GM21447 (cell line): ENCODE measurements at regions not wholly inside any gene's neighbourhood (a gene's known extent, or its start where the extent isn't known, plus 50 kb on each side); places are given as distances from the start of the nearest gene placed in this dataset.
"Not testable (repeated sequence)": the region's sequence is repeated elsewhere in the genome, so short reads cannot be mapped to it uniquely, and the experiment has no call there.

Experiments used
- ATAC-seq: cut with Tn5 transposase; IDR thresholded peaks from one replicate; pipeline ENCODE4 v1.9.1; 2021; ENCODE audit not compliant: unreplicated experiment

DNA sequence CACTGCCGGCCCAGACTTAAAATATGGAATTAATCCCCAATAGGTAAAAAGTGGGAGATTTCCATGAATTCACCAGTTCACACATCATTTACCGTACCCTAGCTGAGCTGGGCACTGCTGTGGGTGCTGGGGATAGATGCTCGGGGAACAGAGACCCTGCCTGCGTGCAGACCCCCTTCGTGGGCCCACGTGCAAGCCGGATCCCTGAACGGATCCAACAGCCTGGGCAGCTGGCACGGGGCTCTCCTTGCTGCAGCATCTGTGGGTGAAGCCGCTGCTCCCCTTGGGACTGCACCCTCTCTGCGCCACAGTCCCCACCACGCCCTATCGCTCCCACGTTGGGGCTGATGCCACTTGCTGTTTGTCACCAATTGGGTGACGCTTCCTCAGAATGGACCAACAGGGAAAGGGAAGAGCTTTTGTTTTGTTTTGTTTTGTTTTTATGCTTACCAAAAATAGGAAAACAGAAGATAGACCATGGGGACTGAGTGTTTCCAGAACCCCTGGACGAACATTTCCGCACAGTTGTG is 279.7 kb upstream of the SFSWAP start:
- not testable (repeated sequence) for ATAC-seq

DNA sequence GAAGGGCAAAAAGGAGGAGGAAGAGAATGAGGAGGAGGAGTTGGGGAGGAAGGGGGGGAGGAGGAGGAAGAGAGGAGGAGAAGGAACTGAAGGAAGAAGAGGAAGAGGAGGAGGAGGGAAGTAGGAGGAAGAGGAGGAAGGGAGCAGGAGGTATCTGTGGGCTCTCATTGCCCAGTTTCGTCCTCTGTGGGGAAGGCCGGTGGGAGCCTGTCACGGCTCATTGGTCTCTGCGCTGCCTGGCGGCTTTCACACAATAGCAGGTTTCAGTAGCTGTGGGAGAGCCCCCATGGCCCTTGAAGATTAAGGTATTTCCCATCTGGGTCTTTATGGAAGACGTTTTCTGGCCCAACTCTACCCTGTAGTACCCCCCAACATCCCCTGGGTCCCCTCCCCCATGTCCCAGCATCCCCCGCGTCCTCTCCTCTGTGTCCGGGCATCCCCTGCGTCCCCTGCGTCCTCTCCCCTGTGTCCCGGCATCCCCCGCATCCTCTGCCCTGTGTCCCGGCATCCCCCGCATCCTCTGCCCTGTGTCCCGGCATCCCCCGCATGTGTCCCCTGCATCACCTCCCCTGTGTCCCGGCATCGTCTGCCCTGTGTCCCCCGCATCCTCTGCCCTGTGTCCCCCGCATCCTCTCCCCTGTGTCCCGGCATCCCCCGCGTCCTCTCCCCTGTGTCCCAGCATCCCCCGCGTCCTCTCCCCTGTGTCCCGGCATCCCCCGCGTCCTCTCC is 278.2 kb upstream of the SFSWAP start:
- peak; percentile 91 for ATAC-seq

- no peak for ATAC-seq
Observed at GRCh38 chr12:131434208-131435125, 276.4 kb upstream of the SFSWAP start.

- ATAC-seq, result no peak
Observed at GRCh38 chr12:131436922-131437705, 273.8 kb upstream of the SFSWAP start.

- no peak for ATAC-seq
Observed at GRCh38 chr12:131437706-131438492, 273.0 kb upstream of the SFSWAP start.

DNA sequence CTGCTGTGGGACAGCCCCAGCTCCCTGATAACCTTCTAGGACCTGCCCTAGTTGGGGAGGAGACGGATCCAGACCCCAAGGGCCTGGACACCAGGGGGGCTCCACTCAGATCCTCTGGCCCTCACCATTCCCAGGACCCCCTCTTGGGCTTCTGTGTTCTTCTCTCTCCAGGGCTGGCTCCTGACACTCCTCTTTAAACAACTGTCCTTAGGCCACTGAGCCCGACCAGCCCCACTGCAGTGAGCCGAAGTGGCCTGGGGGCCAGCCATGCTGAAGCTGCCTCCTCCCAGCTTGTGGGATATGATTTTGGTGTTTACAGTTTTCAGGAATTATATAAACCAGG is 272.4 kb upstream of the SFSWAP start:
- not testable (repeated sequence) for ATAC-seq

DNA sequence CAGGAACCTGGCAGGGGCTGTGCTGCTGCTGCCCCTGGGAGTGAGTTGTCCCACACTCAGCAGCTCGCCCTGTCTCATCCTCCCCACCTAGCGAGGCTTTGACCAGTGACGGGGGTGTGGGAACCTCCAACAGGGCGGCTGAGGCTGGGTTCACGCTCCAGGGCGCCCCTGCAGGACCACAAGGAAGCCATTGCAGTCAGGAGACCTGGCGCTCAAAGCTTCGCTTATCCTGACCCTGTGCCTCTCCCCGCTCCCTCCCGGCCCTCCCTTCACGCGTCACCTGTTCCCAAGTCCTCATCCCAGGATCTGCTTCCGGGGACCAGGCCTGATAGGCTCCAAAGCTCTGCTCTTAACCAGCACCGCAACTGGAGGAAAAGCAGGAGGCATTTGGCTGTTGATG is 272.0 kb upstream of the SFSWAP start:
- no peak for ATAC-seq

DNA sequence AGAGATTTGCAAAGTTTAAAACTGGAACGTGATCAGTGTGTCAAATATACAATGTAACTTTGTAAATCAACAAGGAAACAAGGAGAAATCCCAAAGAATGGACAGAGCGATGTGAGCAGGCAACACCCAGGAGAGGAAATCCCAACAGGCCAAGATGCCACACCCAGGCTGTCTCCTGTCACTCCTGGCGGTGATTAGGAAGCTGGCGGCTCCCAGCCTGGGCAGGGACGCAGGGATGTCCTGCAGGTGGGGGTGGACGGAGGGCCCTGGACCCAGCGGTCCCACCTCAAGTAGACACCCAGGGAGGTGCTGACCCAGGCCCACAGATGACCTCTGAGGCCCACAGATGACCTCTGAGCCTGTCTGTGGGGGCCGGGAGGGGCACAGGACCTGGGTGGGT is 271.1 kb upstream of the SFSWAP start:
- ATAC-seq, result not testable (repeated sequence)

DNA sequence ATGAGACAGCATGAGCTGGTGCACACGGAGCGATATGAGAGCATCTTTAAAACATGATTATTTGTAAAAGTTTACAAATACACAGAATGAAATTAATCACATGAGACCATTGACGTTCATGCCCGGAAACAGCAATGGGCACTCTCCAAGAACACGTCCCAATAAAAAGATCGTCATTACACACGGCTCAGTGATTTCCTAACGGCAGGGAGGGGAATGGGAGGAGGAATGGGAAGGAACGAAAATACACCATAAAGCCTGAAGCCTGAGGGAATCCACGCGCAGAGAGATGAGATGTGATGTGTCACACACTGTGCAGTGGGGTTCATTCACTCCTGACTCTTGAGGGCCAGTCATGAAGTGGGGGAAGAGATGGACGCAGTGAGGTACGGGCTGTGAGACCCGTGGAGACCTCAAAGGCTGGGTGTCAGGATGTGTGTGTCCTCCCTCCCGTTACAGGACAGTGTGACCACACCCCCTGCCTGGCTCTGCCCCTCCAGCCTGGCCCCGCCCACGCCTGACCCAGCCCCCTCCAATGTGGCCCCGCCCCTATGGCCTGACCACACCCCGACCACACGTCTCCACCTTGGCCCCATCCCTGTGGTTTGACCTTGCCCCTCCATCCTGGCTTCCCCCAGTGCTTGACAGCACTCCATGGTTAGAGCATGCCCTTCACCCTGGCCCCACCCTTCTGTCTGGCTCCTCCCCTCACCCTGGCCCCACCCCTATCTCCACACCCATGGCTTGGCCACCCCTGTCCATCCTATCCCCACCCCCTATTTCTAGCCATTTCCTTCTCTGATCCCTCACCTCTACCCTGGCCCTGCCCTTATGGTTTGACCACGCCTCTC is 270.5 kb upstream of the SFSWAP start:
- not testable (repeated sequence) for ATAC-seq

GRCh38 chr12:131441060-131441396 is 269.9 kb upstream of the SFSWAP start:
- no peak for ATAC-seq

GRCh38 chr12:131441638-131442336 is 269.1 kb upstream of the SFSWAP start:
- ATAC-seq, result no peak

DNA sequence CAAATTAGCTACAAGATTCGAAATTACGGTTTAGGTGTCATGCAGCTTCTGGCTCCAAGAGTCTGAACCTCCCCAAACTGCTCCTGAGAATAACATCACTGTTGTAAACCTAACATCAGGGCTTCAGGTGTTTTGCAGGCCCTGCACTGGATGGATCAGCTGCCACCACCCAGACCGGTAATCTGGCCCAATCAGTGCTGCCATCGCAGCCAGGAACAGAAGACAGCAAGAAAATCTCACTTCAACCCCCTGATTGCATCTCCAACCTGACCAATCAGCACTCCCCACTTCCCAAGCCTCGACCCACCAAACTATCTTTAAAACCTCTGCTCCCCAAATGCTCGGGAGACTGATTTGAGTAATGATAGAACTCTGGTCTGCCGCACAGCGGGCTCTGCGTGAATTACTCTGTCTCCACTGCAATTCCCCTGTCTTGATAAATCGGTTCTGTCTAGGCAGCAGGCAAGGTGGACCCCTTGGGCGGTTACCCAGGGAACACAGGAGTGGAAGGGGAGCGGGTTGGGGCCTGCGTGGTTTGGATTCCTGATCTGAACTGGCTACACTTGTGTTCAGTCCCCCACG is 268.5 kb upstream of the SFSWAP start:
- ATAC-seq, result no peak

DNA sequence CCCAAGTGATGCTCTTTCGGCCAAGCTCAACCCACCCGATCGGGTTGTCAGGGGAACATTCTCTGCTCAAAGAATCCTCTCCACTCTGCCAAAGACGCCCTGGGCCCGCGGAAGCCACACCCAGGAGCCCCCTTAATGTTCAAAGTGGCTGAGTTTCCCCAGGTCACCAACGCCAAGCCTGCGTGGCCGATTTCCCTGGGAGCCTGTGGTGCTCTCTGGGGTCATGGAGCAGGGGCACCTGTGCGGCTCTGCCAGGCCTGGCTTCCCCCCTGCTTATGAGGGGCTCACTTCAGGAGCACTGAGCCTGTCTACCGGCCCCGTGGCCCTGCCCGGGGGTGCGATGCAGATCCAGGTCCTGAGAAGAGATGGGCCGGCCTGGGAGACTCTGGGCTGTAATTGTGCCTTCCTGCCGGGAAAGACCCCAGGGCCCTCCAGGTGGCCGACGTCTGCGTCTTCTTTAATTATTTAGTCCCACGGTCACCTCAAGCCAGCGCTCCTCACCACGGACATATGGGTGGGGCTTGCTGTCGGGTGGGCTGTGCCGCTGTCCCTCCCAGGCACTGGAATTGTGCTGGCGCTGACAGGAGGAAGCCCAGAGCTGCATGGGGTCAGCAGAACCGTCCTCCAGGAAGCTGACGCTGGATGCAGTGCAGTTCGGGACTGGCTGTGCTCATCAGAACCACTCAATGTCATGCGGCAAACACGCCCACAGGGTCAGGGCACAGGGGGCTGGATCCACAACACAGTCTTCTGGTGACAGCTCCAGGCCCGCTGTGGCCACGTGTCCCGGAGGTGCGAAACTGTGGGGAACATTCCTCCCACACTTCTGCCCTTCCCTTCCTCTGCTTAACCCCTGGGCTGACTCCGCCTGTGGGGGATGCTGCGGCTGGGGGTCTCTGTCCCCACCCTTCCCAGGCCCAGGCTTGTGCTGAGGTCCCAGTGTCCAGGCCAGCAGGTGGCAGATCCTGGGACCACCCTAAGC is 267.6 kb upstream of the SFSWAP start:
- no peak for ATAC-seq

DNA sequence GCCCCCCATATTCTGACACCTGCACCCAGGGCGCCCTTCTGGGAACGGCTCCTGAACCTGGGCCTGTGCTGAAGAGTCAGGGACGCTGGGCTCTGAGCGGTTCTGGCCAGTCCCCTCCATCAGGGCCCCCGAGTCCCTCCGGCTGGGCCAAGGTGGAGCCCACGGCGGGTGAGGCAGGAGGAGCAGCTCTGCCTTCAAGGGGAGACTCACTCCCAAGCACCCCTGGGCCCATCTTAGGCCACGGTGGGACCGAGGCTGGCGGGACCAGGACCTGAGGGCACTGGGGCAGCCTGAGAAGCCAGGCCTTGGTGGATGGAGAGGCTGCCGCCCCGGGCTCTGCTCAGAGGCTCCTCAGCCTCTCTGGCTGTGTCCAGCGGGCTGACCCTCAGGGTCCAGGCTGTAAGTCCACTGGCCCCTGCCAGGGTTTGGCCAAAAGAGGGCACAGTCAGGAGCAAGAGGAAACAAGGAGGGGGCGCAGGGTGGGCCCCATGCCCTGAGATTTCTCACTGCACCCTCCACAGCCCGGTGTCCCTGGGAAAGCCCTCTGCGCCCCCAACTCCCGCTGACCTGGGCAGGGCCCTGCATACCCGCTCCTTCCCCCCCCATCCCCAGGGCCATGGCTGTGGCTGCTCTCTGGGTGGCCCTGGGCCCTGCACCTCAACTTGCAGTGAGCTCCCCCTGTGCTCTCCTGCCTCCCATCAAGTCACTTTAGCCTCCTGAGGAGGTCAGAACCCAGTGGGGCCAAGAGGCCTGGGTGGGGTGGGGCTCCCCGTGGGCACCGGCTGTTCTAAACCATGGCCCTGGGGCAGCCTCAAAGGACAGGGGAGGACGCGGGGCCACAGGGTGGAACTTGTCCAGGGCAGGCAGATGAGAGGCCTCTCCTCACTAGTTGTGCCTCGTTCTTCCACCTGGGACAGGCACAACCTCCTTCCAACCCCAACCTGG is 266.4 kb upstream of the SFSWAP start:
- no peak for ATAC-seq

DNA sequence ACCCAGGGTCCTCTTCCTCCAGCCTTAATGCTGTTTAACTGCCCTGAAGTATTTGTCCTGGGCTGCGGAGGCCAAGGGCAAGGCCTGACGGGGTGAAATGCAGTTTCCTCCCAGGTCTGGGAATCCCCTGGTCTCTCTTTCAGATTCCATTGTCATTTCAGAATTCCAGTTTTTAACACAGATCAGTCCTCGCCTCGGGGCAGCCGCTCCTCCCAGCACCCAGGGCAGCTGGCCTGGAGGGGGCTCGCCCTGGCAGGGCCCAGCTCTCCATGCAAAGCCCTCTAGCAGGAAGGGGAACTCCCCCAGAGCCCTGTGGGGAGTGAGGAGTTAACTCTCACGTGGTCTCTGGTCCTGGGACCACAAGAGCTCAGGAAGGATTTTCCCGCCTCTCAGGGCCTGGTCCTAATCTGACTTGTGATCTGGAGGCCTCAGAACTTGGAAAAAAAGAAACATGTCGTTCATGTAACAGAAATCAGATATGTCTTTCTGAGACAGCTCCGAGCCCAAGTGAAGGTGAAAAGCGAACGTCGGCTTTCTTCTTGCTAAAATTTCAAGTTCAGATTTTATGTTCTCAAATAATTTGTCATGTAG is 265.6 kb upstream of the SFSWAP start:
- no peak for ATAC-seq

GRCh38 chr12:131445795-131446194 is 265.1 kb upstream of the SFSWAP start:
- no peak for ATAC-seq
